K562 (cell line): ENCODE measurements at regions not wholly inside any gene's neighbourhood (a gene's known extent, or its start where the extent isn't known, plus 50 kb on each side); places are given as distances from the start of the nearest gene placed in this dataset.

Source experiments
- ATAC-seq: fragments of 200-7000 bp; cut with Tn5 transposase; 3 replicates; pipeline ENCODE4 v1.9.1; 2020; ENCODE audit warnings: moderate library complexity
- BruUV-seq: library from RNA; stranded (reverse); fragments of 400-500 nt; replicated peaks from 2 replicates; lab custom pipeline; 2021; lab: Mats Ljungman, UMichigan
- CTCF ChIA-PET: fragments of 300-600 bp; formaldehyde crosslinking; extraction: SDS; loops from one replicate; lab custom pipeline; 2021; ENCODE audit warnings: low intra/inter-chr PET ratio; lab: Yijun Ruan, JAX
- POLR2A ChIA-PET: fragments of 300-600, 350-650 bp; sonication (Branson Sonifier 250); formaldehyde crosslinking; extraction: SDS; loops from one replicate; lab custom pipeline; 2021; ENCODE audit warnings: antibody characterized with exemption, inconsistent platforms; lab: Yijun Ruan, JAX
- DNase-seq, 4 experiments: peaks; one replicate each; pipeline versions ENCODE4 v3.0.0 to v3.0.0-alpha.2; 2011 to 2018; ENCODE audit warnings: low spot score in 3 of 4, mixed read lengths in 3 of 4; ENCODE audit errors: extremely low read depth in 1 of 4
- FAIRE-seq: peaks from 2 replicates; lab custom pipeline; 2011; peaks lifted over from hg19 to GRCh38; lab: Jason Lieb, UNC
- H2AFZ ChIP-seq: 2 replicates; pipeline ENCODE4 v1.6.0; 2011; ENCODE audit warnings: low read depth, low read length, control low read depth, inconsistent platforms
- H3K27ac ChIP-seq: fragments of 200-600 bp; 3 replicates; pipeline ENCODE4 v1.8.0; 2011; ENCODE audit warnings: low read depth, mild to moderate bottlenecking, control low read depth, inconsistent platforms, low read length, moderate library complexity, mixed read lengths; ENCODE audit errors: extremely low read depth
- H3K27me3 ChIP-seq, 2 experiments: fragments of 300-600 bp in 1 of 2; 2 replicates in 1 of 2; 3 replicates in 1 of 2; pipeline versions ENCODE4 v1.6.0 to v1.8.0; 2011; ENCODE audit warnings: inconsistent platforms in 2 of 2, low read length in 2 of 2, mild to moderate bottlenecking in 1 of 2, mixed read lengths in 1 of 2, moderate library complexity in 1 of 2; ENCODE audit not compliant: control insufficient read depth in 2 of 2, insufficient read depth in 2 of 2
- H3K36me3 ChIP-seq: fragments of 300-600 bp; 3 replicates; pipeline ENCODE4 v1.8.0; 2011; ENCODE audit warnings: mild to moderate bottlenecking, low read length, inconsistent platforms; ENCODE audit not compliant: control insufficient read depth, insufficient read depth
- H3K4me1 ChIP-seq, 2 experiments: fragments of 200-600 bp in 1 of 2; replicated peaks in 1 of 2; 2 replicates in 1 of 2; 3 replicates in 1 of 2; pipeline versions ENCODE4 v1.5.1 to v1.8.0; 2011; ENCODE audit warnings: inconsistent platforms in 2 of 2, low read length in 2 of 2, mild to moderate bottlenecking in 1 of 2, mixed read lengths in 1 of 2, moderate library complexity in 1 of 2; ENCODE audit not compliant: control insufficient read depth in 2 of 2, insufficient read depth in 2 of 2
- H3K4me2 ChIP-seq: 2 replicates; pipeline ENCODE4 v1.6.1; 2011; ENCODE audit warnings: low read length, control low read depth, inconsistent platforms, mixed read lengths; ENCODE audit not compliant: insufficient read depth
- H3K4me3 ChIP-seq: fragments of 200-600 bp; sonication (generic), shearing (Covaris generic); 2 replicates; pipeline ENCODE4 v1.5.1; 2016; ENCODE audit warnings: control low read depth, inconsistent platforms
- H3K79me2 ChIP-seq: fragments of 200-600 bp; 3 replicates; pipeline ENCODE4 v1.8.0; 2011; ENCODE audit warnings: low read length, inconsistent platforms; ENCODE audit not compliant: control insufficient read depth, insufficient read depth
- H3K9ac ChIP-seq, 2 experiments: 2 replicates each; pipeline versions ENCODE4 v1.6.0 to v1.6.1; 2011; ENCODE audit warnings: low read depth in 2 of 2, low read length in 2 of 2, control low read depth in 1 of 2, inconsistent platforms in 1 of 2, mild to moderate bottlenecking in 1 of 2, mixed read lengths in 1 of 2; ENCODE audit not compliant: insufficient read depth in 1 of 2
- H3K9me1 ChIP-seq: one replicate; pipeline ENCODE4 v1.6.0; 2011; ENCODE audit warnings: inconsistent platforms, mild to moderate bottlenecking, low read length, moderate library complexity; ENCODE audit not compliant: control insufficient read depth, insufficient read depth
- H3K9me3 ChIP-seq: replicated peaks from 2 replicates; pipeline ENCODE4 v1.5.1; 2011; ENCODE audit warnings: low read depth, low read length, inconsistent platforms; ENCODE audit not compliant: control insufficient read depth, insufficient read depth
- H4K20me1 ChIP-seq: replicated peaks from 2 replicates; pipeline ENCODE4 v1.6.1; 2011; ENCODE audit warnings: low read length, inconsistent platforms, mixed read lengths; ENCODE audit not compliant: control insufficient read depth, insufficient read depth
- ASH1L ChIP-seq: fragments of 450-650 bp; IDR thresholded peaks from 2 replicates; pipeline ENCODE4 v1.6.1; 2018; ENCODE audit warnings: borderline replicate concordance, mild to moderate bottlenecking, low read depth; ENCODE audit not compliant: partially characterized antibody
- CBFB ChIP-seq: sonication (generic); formaldehyde crosslinking; IDR thresholded peaks from 2 replicates; pipeline ENCODE4 v1.4.0; 2020; ENCODE audit warnings: mild to moderate bottlenecking, missing genetic modification reagents
- DIDO1 ChIP-seq: fragments of 450-650 bp; IDR thresholded peaks from 2 replicates; pipeline ENCODE4 v1.6.1; 2016; ENCODE audit warnings: low read depth, missing biosample characterization, missing genetic modification characterization
- EP300 ChIP-seq: IDR thresholded peaks from 2 replicates; pipeline ENCODE4 v1.6.1; 2012; ENCODE audit warnings: low read length, improper control_type of control experiment
- HMG20B ChIP-seq: fragments of 250-450 bp; sonication (Bioruptor Pico); IDR thresholded peaks from 2 replicates; pipeline ENCODE4 v1.5.0; 2021; ENCODE audit warnings: mild to moderate bottlenecking
- HNRNPUL1 ChIP-seq: fragments of 200-400 bp; formaldehyde crosslinking; IDR thresholded peaks from 2 replicates; pipeline ENCODE4 v1.6.1; 2017; ENCODE audit warnings: low read length
- KAT2B ChIP-seq: IDR thresholded peaks from one replicate; pipeline ENCODE4 v1.6.1; 2012; ENCODE audit warnings: low read depth, mild to moderate bottlenecking, control low read depth, inconsistent platforms, low read length, moderate library complexity
- NFATC3 ChIP-seq: fragments of 450-650 bp; IDR thresholded peaks from 2 replicates; pipeline ENCODE4 v1.6.1; 2017; ENCODE audit warnings: mild to moderate bottlenecking
- POLR2AphosphoS2 ChIP-seq: IDR thresholded peaks from 2 replicates; pipeline ENCODE4 v1.6.1; 2012; ENCODE audit warnings: low read length, improper control_type of control experiment
- RAD21 ChIP-seq, 2 experiments: fragments of 250-450 bp in 1 of 2; fragments of 450-650 bp in 1 of 2; sonication (Bioruptor Pico) in 1 of 2; formaldehyde crosslinking in 1 of 2; IDR thresholded peaks in 1 of 2; conservative IDR thresholded peaks in 1 of 2; 2 replicates each; pipeline versions ENCODE4 v1.4.0 to v1.8.0; 2020 to 2022; ENCODE audit warnings: mild to moderate bottlenecking in 2 of 2, moderate library complexity in 1 of 2
- SAFB2 ChIP-seq: fragments of 200-400 bp; formaldehyde crosslinking; IDR thresholded peaks from 2 replicates; pipeline ENCODE4 v1.6.1; 2018; ENCODE audit warnings: borderline replicate concordance, low read length, low read depth, moderate library complexity; ENCODE audit not compliant: severe bottlenecking
- TAF1 ChIP-seq: IDR thresholded peaks from 2 replicates; pipeline ENCODE4 v1.6.1; 2011; ENCODE audit warnings: mild to moderate bottlenecking, low read length, moderate library complexity; ENCODE audit not compliant: insufficient read depth, control insufficient read depth, severe bottlenecking; ENCODE audit errors: extremely low read depth
- ZNF408 ChIP-seq: fragments of 250-450 bp; sonication (Bioruptor Pico); IDR thresholded peaks from 2 replicates; pipeline ENCODE4 v1.4.0; 2020; ENCODE audit warnings: low read depth, mild to moderate bottlenecking, moderate library complexity
- ZNF551 ChIP-seq: fragments of 250-450 bp; sonication (Bioruptor Pico); IDR thresholded peaks from 2 replicates; pipeline ENCODE4 v1.5.0; 2021; ENCODE audit warnings: mild to moderate bottlenecking, moderate library complexity
- ZNF75A ChIP-seq: fragments of 450-650 bp; formaldehyde crosslinking; IDR thresholded peaks from 2 replicates; pipeline ENCODE4 v1.4.0; 2020; ENCODE audit warnings: mild to moderate bottlenecking
- ZSCAN29 ChIP-seq: fragments of 450-650 bp; IDR thresholded peaks from 2 replicates; pipeline ENCODE4 v1.6.1; 2017
- WGBS: fragments of 100-300 bp; shearing (Covaris generic); methylation state at CpG from one replicate; pipeline ENCODE4 v1.1.6; 2016; ENCODE audit warnings: low coverage, mixed read lengths; ENCODE audit not compliant: insufficient coverage; ENCODE audit errors: missing lambda C conversion rate; 5-methylcytosine and 5-hydroxymethylcytosine counted together
- in situ Hi-C: fragments of 300-500 bp; cut with MboI; formaldehyde crosslinking; loops from 4 replicates; pipeline ENCODE4 v1.15.0; 2018; ENCODE audit warnings: inconsistent platforms, mixed read lengths
- intact Hi-C: fragments of 100-400 bp; cut with micrococcal nuclease; formaldehyde crosslinking; loops from 2 replicates; pipeline ENCODE4 v1.14.2; 2022
- TF ChIP-seq, protein P1 (sequence below): IDR thresholded peaks from 3 replicates; pipeline ENCODE4 v1.6.1; 2011; ENCODE audit warnings: borderline replicate concordance, mild to moderate bottlenecking; ENCODE audit not compliant: insufficient read length, insufficient read depth
- TF ChIP-seq, protein P2 (sequence below): sonication (generic); formaldehyde crosslinking; IDR thresholded peaks from 2 replicates; pipeline ENCODE4 v1.8.1; 2023; ENCODE audit warnings: mild to moderate bottlenecking, missing genetic modification reagents, moderate library complexity

DNA sequence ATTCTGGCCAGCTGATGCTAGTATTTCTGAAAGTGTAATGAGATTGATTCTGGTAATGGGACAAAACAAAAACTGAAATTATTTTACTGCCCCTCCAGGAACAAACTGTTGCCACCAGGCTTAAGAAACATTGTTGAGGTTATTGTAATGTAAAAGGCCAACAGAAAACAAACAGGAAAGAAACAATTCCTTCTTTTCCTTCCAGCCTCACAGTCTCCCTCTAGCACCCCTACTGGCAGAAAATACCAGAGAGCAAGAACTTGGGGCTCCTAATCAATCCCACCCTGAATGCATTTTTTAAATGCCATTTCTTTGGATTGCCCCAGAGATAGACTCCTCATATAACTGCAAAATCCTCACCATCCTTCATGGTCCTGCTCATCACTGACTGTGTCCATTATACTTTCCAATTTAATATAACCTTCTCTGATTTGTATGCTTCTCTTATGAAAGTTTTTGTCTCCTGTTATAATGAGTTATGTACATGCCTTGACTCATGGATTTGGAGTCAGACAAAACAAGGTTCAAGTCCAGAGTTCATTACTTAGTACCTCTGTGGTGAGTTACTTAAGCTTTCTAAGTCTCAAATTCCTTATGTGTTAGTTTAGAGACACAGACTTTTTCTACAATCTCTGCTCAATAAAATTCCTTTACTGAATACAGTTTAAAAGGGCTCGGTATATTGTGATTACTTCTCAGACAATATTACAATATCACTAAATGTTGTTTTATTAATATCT lies 157.9 kb upstream of the FBN2 start:
- Histone ChIP-seq H3K27ac (no peak overlapping the region), H3K79me2 (no peaks in the 10 kb centered on the region), H3K4me1 (no peaks in the 10 kb centered on the region), H2AFZ (no peak overlapping the region), H3K4me2 (no peak overlapping the region), H3K9me1 (no peaks in the 10 kb centered on the region), H3K9me3 (no peaks in the 10 kb centered on the region), H4K20me1 (no peaks in the 10 kb centered on the region), H3K9ac (no peak overlapping the region), H3K4me3 (no peak overlapping the region), H3K36me3 (no peaks in the 10 kb centered on the region), H3K27me3 (no peaks in the 10 kb centered on the region)
- WGBS = 0% methylated on average over 1 of the region's 1 CpG
- ChIA-PET POLR2A (no interaction called here), CTCF (no interaction called here)
- ATAC-seq = no peak
- no TSS peak for BruUV-seq
- TF ChIP-seq ZNF551 (CRISPR knock-in tag) (no peak), RAD21 (CRISPR knock-in tag; conservative IDR thresholded peaks at IDR 0.05 in 1 of 2, IDR thresholded peaks at IDR 0.05 in 1 of 2) (no peak), KAT2B (no peak), ZSCAN29 (no peak), CBFB (CRISPR knock-in tag) (no peak), EP300 (no peak), HNRNPUL1 (no peak), ASH1L (no peak), SAFB2 (no peak), DIDO1 (tag) (no peak), HMG20B (CRISPR knock-in tag) (no peak), TAF1 (no peak), ZNF408 (CRISPR knock-in tag) (no peak), POLR2AphosphoS2 (no peak), NFATC3 (no peak), ZNF75A (CRISPR knock-in tag) (no peak)
- TF ChIP-seq, protein P1, sequence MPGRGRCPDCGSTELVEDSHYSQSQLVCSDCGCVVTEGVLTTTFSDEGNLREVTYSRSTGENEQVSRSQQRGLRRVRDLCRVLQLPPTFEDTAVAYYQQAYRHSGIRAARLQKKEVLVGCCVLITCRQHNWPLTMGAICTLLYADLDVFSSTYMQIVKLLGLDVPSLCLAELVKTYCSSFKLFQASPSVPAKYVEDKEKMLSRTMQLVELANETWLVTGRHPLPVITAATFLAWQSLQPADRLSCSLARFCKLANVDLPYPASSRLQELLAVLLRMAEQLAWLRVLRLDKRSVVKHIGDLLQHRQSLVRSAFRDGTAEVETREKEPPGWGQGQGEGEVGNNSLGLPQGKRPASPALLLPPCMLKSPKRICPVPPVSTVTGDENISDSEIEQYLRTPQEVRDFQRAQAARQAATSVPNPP = no peak
- TF ChIP-seq, protein P2, sequence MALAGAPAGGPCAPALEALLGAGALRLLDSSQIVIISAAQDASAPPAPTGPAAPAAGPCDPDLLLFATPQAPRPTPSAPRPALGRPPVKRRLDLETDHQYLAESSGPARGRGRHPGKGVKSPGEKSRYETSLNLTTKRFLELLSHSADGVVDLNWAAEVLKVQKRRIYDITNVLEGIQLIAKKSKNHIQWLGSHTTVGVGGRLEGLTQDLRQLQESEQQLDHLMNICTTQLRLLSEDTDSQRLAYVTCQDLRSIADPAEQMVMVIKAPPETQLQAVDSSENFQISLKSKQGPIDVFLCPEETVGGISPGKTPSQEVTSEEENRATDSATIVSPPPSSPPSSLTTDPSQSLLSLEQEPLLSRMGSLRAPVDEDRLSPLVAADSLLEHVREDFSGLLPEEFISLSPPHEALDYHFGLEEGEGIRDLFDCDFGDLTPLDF (CRISPR knock-in tag) = no peak
- intact Hi-C loops (no loop called here), in situ Hi-C loops (no loop called here)
- no peak for DNase-seq
- FAIRE-seq = no peak
